HG03108 (cell line): ENCODE measurements at regions not wholly inside any gene's neighbourhood (a gene's known extent, or its start where the extent isn't known, plus 50 kb on each side); places are given as distances from the start of the nearest gene placed in this dataset.
"Not testable (repeated sequence)": the region's sequence is repeated elsewhere in the genome, so short reads cannot be mapped to it uniquely, and the experiment has no call there.

Source experiments
- ATAC-seq: cut with Tn5 transposase; IDR thresholded peaks from one replicate; pipeline ENCODE4 v1.9.1; 2021; ENCODE audit warnings: moderate library complexity; ENCODE audit not compliant: unreplicated experiment

DNA sequence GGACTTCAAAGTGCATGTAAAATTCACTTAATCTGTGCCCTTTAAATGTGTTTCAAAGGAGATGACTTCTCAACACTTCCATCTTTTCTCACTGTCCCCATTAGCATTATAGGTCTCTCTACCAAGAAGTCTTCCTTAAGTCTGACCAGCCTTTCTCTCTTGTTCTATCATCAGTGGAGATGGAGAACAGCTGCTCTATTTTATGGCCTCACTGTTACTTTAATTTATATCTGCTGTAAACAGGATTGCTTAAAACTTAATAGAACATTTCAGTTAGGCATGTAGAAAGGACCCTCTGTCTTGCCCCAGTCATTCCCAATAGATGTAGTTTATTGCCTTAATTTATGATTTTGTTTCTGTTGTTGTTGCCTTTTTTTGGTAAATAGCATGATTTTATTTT lies 86.0 kb upstream of the CDC42EP3 start:
- not testable (repeated sequence) for ATAC-seq

DNA sequence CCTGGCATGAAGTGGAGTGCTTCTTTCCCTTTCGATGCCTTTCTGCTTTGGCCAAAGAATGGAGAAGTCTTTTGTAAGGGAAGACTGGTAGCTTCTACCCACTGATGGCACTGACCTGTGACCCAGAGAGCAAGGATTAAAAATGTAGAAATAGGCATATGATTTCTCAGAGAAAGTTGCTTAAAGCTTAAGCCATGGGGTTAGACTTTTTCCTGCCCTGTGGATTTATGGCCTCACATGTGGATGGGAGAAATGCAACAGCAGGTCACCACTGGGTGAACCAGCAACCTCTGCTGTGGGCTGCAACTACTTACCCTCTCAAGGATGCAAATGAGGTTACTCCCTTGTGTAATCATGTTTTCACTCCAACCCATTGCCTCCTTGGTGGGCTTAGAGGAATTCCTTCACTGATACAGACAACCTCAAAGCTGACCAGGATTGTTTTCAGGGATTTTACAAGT lies 86.7 kb upstream of the CDC42EP3 start:
- ATAC-seq: not testable (repeated sequence)

DNA sequence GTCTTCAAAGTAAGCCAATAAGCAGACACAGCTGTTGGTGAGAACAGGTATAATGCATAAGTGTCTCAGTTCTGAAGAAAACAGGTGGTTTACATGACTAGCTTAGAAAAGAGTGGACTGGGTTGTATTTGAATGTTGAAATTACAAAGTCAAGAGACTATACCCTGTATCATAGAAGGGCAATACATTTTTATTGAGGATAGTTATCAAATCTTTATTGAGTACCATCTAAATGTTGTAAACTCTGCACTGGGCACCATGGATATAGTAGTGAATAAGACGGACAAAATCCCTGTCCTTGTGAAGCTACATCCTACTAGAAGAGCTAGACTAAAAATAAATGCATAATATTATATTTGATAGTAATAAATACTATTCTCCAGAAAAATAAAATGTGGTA lies 88.5 kb upstream of the CDC42EP3 start:
- ATAC-seq: not testable (repeated sequence)

DNA sequence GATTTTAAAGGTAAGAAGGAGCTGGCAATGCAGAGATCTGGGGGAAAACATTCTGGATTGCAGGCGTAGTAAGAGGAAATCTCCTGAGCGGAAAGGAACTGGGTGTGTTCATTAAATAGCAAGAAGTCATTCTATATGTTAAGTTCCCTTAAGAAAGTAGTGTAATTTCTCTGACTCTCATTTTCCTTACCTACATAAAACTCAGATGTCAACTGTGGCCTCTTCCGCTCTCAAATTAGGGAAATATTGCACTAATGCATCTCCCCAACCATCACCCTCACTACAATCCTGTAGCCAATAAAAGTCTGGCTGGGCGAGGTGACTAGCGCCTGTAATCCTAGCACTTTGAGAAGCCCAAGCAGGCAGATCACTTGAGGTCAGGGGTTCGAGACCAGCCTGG lies 89.0 kb upstream of the CDC42EP3 start:
- ATAC-seq: no peak

DNA sequence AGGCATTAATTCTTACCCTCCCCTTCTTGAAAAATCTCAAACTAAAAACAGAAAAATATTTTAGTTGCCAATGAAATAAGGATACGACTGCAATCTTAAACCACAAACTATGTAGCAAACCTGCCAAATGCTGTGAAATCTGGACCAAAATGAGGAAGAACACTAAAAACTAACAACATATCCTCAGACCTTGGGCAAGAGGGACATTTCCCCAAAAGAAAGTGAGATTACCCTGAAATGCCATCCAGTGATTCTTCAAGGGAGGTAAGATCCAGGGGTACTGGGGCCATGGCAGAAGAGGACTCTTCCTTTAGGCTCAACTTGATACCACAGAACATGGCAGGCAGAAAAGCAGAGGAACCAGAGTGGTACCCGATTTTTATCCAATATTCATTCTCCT lies 90.8 kb upstream of the CDC42EP3 start:
- ATAC-seq: not testable (repeated sequence)

DNA sequence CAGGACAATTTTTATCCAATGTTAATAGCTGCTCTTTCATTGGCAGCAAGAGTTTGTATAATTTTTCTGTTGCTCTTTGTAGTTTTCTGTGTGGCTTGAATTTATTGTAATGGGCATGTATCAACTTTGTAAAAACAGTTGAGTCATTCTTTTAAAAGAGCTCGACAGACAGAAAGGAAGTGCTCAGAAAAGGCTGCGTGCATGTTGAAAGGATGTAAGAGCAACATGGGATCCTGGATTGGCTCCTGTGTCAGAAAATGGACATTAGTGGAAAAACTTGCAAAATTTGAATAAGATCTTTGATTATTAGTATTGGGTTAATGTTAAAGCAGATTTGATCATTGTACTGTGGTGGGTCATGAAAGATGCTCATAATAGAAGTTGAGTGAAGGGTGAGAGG lies 93.3 kb upstream of the CDC42EP3 start:
- no peak for ATAC-seq

DNA sequence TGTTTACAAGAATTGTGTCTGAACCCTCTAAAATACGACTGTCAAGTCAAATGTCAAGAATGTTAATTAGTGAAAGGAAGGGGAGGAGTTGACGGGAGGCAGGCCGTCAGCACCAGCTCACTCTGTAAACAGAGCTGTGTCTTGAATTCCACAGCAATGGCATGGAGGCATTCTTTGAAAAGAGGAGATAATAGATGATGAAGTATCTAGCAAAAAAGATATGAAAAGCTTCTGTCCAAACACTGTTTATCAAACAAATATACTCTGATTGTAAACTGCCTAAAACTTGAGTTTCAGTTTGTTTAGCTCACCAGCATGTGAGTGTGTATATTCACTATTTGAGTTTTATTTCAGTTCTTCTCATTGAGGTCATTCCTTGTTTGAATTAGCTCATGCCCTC lies 94.7 kb upstream of the CDC42EP3 start:
- no peak for ATAC-seq

DNA sequence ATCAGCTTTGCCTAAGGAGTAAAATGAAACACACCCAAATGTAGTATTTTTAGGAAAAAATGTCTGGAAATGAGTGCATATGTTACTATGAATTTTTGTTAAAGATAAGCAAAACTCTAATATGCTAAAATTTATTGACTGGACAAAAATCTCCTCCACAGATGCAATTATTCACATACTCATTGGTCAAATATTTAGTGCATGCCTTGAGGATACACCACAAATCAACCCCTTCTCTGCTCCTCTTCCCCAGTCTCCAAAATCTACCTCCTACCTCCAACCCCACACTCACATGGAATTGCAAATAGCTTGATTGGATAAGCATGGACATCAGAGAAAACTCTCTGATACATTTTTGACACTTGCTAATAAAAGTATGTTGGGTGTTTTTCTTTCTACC lies 95.6 kb upstream of the CDC42EP3 start:
- ATAC-seq: no peak

DNA sequence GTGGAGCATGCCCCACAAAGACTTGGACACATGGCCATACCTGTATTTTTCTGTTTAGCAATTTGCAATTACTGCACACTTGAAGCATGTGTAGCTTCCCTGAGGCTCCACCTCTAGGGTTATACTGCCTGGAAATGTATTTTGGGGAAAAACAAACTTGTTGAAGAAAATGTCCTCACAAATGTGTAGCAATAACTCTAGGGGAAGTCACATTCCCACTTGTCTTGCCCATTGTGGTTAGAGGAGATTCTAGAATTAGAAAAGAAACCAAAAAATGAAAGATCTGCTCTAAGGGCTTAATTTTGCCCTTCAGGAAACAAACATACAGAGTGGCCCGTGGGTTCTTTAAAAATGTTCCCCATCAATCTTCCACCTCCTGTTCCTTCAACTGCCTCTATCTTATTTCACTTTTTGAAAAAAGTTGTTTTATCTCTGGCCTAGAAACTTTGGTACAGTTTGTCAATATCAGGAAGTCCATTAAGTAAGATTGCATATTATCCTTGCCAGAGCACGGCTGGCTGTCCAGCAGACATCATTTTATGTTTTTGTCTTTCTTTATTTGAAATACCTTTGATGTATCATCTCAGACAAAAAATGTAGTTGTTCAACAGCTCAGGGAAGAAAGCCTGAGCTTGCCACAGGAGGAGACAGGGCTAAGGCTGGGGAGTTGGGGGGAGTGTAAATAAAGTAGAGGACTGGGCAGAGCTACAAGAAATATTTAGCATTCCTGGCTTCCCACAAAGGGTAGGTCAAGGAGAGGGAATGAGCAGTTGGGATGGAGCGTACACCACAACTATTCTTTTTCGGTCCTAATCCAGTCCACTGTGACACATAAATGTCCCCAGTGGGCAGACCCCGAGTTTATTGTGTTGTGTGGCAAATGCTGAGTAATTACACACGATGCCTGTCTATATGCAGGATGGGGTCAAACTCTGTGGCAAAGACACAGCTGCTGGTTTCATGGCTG lies 96.8 kb upstream of the CDC42EP3 start:
- no peak for ATAC-seq

DNA sequence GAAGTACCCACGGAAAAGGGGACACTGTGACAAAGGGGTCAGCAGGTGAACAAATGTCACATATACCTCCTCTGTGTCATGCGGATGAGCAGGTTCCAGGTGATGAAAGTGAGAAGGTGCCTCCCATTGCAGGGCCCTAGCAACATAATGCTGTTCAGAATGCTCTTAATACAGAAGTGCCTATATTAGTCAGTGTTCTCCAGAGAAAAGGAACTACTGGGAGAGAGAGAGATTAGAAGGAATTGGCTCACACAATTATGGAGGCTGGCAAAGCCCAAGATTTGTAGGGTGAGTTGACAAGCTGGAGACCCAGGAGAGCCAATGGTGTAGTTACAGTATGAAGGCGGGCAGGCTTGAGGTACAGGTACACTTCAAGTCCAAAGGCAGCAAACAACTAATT lies 98.1 kb upstream of the CDC42EP3 start:
- no peak for ATAC-seq

DNA sequence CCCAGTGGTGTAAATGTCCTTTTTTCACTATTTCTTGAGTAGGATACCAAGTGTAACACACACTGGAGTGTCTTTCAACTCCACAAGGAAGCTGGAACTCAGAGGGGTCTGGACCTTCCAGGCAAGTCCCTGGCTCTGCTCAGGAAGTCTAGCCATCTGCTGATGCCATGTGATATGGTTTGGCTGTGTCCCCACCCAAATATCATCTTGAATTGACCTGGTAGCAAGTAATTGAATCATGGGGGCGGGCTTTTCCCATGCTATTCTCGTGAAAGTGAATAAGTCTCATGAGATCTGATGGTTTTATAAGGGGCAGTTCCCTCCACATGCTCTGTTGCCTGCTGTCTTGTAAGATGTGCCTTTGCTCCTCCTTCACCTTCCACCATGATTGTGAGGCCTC lies 99.4 kb upstream of the CDC42EP3 start:
- ATAC-seq: no peak

DNA sequence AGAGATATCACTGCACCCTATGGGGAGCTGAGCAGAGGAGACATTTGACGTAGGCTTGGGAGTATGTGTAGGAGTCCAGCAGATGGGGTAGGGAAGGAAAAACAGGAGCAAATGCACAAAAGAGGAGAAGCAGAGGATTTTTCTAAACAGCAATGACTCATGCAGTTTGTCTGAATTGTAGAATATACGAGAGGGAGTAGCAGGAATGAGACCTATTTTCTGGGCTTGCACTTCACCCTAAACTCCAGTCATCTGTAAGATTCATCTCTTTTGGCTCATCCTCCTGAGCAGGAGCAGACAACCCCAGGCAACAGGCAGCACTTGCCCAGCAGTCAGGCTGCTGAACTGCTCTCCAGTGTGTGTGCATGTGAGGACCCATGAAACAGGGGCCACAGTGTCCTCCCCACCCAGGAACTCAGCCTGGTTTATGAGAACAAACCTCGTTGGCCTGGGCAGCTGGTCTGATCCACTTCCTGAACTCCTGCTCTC lies 100.2 kb upstream of the CDC42EP3 start:
- ATAC-seq: no peak

DNA sequence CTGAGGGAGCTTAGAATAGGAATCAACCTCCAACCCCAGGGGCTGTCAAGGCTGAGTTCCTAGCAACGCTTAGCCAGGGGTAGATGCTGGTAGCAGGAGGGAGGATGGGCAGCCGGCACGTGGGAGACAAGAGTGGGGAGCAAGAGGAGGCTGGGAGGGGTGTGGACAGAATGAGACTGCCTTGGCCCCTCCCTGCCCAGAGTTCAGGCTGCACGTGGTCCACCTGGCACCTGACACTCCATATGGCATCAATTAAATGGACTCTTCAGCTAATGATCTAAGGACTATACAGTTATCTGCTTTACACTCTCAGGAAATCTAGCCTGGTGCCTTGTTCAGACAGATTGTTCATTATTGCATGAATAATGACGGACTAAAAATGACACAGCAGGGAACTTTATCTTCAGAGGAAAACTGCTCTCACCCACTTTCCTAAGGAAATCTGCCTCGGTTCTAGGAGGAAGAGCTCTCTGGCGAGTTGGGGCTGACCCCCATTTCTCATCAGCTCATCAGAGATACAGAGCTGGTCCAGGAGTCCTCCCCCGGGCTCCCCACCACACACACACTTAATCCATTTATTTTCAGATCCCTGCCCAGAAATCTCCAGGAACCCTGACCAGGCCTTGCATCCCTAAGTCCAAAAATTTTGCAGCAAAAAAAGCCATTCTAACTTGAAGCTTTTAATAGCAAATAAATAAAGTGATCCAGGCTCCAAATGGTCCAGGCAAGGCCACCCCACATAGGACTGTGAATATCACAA lies 102.1 kb upstream of the CDC42EP3 start:
- no peak for ATAC-seq

DNA sequence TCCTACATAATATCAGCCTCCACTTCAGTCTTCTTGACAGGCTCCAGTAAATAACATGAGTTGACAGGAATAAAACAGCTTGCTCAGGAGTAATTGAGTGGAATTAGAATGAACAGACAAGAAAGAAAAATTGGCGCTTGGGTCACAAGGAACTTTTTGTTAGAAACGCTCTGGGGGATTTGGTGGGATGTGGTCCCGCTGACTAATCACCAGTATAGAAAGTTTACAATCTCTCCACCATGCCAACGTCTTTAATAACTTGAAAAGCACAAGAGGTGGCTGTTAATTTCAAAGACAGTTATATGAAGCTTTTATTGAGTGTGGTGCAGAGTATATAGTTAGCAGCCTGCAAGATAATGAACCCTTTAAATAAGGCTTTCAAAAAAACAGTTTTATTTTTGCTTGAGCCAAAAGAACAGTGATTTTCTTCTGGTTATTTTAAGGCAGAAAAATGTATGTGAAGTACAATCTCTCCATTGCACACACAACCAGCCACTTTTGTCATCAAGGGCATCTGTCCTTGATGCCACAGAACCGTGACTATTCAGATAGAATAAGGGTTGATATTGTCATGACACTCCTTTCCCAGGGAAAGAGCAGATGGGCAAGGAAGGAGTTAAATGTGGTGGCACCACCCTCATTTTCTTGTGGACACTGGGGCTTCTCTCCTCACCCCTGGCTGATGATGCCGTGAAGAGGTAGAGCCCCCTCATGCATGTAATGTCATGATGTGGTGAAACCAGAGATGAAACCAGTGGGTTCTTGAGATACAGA lies 102.9 kb upstream of the CDC42EP3 start:
- not testable (repeated sequence) for ATAC-seq

DNA sequence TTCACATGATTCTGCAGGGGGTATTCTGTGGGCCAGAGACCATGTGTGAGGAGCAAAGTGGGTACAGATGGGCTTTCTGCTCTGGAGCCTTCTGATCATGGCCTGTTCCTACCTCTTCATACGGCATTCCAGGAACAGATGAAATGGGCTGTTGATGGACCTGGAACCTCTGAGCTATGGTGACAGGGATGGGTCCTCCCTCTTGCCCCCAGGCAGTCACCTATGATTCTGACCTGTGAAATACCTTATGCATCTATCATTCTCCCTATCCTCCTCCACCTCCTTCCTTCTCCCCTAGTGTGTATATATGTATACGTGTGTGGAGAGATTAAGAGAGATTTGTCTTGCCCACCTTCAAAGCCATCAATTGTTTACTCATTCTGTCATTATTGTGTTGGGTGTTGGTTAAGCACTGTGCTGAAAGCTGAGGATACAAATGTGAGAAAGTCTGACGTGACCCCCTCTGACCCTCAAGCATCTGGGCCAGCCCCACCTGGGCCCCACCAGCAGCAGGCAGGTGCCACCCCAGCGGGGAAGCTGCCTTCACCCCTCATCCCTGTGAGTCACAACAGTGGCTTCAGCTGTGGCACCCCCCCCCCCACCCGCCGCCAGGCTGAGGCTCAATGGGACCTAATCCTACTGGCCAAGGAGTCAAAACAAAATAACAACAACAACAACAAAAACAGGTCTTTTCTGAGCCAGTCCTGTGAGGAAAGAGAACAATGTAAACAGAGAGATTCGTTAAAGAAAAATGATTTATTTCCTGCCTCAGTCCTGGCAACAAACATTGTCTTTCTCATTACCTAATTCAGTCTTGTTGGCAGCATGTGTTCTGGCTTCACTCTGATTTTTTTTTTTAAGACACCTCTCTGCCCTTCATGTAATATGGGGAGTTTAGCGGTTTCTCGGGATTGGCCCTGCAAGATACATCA lies 103.8 kb upstream of the CDC42EP3 start:
- ATAC-seq: no peak

DNA sequence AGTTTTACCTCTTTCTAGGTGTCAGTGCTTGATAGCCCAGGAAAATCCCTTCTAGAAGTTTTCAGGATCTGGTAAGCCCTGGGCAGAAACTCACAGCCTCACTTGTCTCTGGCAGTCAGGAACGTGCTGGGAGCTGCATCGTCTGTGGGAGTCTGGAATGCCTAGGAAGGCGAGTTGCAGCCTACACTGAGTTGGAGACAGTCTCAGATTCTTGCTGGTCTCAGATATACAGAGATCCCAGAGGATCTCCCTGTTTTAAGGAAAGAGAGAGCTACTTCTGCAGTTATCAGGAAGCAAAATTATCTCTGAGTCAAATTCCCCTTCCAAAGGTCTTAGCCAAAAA lies 104.4 kb upstream of the CDC42EP3 start:
- ATAC-seq: no peak

DNA sequence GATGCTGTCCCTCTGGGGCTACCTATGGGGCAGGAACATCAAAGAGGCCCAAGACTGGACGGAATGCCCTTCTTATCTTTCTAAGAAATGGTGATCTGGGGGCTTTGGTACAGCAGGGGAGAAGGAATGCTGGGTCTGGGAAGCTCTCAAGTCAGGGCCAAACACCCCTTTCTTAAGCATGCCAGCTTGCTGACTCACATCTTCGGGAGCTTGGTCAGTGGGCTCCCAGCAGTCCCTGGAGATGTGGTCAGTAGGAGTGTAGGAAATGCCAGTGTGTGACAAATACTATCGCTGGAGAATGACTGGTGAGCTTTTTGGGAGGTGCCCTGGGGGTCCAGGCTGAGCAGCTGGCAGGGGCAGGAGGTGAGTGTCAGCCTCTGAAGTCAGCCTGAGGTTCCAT lies 105.0 kb upstream of the CDC42EP3 start:
- ATAC-seq: no peak

DNA sequence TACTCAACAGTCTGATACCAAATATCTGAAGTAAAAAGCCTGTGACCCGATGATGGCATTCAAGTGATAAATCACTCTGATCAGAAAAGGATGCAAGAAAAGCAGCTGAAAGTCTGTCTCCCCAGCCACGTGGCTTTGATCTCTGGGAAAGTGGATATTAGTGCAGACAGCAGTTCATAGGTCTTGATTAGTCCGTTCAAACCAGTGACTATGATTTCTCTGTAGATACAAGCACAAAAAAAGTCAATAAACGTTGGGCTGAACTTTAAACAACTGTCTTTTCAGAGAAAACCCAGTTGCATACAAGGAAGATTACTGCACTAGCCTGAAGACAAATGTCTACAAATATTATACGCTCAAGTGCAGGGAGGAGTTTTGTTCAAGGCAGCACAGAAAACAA lies 107.7 kb upstream of the CDC42EP3 start:
- ATAC-seq: no peak

DNA sequence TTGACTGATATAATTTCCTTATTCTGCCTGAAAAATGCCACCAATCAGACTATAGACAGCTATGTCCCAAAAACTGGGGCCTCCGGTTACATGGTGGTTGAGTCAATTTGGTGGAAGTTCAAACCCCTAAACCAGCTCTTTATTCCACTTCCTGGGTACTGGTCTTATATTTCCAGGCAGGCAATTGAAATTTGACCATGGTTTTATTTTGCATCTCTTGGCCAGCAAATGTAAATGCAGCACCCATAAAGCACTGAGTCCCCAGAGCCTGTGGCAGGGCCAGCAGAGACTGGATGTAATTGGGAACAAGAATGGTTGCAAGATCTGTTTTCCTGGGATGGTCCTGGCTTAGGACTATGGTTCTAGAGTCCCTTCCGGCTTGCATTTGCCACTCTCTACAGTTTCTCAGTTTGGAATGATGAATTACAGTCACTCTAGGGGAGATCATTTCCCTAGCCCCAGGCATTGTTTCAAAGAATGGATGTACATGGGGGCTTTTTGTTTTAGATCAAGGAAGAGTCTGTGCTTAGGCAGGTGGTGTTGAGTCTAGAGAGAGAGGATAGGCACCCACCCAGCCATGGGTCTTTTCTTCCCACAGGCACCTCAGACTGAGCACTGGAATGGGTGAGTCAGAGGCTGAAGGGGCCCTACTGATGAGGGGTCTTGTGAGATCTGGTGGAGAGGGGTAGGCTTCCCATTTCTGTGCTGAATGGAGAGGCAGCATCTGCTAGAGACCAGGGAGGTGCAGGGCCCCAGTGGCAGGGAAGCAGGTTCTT lies 108.4 kb upstream of the CDC42EP3 start:
- no peak for ATAC-seq

DNA sequence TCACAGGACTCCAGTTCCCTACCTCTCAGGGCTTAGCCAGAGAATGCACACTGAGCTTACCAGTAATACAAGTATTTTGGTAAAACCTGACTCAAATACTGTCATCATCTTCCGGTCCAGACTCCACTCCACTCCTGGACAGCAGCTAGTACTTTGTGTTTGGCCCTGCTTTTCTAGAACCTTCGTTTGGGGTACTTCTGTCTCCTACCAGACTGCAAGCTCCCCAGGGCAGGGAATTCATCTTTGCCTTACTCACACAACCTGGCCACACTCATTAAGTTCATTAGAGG lies 108.9 kb upstream of the CDC42EP3 start:
- ATAC-seq: no peak
